SH-SY5Y (cell line): ENCODE measurements at regions not wholly inside any gene's neighbourhood (a gene's known extent, or its start where the extent isn't known, plus 50 kb on each side); places are given as distances from the start of the nearest gene placed in this dataset.

Experiments
- GATA2 ChIP-seq: IDR thresholded peaks from 2 replicates; pipeline ENCODE4 v1.6.1; 2011; ENCODE audit warnings: mild to moderate bottlenecking, low read depth, low read length
- GATA3 ChIP-seq: IDR thresholded peaks from 2 replicates; pipeline ENCODE4 v1.6.1; 2011; ENCODE audit warnings: low read depth, mild to moderate bottlenecking, low read length, moderate library complexity

DNA sequence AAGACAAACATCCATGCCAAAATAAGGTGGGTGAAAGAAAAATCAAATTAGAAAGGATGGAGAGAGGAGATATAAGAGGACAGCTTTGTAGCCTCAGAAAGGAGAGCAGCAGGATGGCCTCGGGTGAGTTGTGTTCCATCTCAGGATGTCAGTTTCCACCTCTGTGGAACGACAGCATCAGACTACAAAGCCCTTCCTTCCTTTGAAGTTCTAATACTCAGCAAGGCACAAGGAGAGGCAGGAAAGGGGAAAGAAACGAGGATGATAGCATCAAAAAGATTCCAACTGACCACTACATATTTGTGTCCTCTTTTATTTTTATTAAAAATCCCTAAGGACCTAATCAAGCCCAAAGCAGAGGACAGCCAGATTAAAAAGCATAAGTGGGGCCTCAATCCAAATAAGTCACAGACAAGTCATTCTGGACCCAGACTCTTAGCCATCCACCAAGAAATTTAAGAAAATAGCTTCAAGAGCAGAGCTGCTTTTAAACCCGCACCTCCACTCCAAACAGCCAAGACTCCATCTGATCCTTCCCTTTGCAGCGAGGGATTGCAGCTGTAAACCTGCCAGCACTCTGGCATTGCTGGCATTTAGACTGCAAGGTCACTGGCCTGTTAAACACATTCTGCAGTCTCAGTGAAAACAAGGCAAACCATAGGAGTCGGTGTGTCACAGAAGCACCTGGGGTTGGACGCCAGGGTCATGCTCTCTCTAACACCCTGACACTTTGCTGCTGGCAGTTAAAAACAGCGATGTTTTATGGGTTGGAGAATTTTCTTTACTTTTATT lies 314.5 kb upstream of the CHAC2 start:
- TF ChIP-seq GATA2 (no peak), GATA3 (no peak)

DNA sequence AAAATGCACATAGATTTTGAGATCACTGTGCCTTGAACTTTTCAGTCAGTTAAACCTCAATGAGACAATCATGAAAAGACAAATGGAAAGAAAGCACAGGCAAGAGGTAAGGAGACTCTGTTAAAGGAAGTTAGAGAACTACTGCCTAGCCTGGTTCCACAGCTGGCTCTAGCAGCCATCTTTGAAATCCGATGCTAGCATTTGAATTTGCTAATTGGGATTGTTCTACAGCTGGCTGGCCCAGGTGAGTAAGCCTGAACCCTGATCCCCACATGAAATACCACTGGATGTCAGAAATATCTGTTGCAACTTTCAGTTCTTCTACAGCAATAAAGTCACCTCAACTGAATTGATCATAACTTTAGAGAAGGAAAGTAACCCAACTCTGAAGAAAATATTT lies 315.2 kb upstream of the CHAC2 start:
- TF ChIP-seq GATA3 (no peak), GATA2 (no peak)

DNA sequence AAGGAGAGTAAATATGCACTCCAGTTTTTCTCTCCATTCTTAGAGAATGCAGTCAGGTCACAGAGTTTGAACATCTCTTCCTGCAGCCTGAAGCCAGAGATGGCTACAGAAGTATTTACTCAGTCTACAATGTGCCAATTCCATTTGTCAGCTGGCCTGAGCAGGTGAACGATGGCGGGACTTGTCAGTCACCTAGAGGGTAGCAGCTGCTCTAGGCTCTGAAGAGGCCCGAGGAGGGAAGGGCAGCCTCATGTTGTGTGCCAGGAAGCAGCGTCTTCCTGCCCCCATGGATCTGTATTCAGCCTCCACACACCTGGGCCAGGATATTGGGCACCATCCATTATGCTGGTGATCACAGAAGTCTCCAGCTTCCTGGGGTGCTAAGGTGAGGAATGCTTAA lies 316.7 kb upstream of the CHAC2 start:
- TF ChIP-seq GATA3, result no peak
- TF ChIP-seq GATA2, result no peak

DNA sequence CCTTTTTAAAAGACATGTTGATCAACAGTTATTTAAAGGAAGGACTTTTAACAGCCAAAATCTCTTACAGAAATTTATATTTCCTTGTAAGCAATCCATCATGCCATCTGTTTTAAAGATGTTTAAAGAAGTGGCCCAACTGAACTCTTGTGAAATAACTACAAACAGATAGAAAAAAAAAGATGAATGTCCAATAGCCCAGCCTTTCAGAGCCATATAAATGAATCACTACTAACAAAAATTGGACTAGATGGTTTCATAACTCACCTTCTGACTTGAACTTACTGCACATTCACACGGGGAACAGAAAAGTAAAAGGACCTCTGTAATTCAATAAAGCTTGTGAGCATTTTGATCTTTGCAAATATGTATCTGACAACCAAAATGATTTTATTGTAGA lies 319.0 kb upstream of the CHAC2 start:
- TF ChIP-seq GATA3, result no peak
- no peak for TF ChIP-seq GATA2

DNA sequence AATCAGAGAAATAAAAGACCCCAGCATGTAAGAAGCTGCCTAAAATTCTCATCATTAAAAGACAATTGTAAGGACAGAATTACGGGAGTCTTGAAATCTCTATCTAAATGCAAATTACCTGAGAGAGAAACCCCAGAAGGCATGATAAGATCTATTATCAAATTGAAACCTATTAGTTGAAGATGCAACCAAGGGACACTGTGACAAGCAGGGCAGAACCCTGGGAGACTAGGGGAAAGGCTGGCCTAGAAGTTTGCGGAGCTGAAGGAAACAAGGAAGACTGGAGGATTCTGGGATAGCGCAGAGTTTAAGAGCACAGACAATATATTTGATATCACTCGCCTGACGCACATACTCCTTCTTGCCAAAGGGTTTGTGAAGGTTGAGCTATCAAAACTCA lies 319.5 kb upstream of the CHAC2 start:
- TF ChIP-seq GATA2, result no peak
- no peak for TF ChIP-seq GATA3

DNA sequence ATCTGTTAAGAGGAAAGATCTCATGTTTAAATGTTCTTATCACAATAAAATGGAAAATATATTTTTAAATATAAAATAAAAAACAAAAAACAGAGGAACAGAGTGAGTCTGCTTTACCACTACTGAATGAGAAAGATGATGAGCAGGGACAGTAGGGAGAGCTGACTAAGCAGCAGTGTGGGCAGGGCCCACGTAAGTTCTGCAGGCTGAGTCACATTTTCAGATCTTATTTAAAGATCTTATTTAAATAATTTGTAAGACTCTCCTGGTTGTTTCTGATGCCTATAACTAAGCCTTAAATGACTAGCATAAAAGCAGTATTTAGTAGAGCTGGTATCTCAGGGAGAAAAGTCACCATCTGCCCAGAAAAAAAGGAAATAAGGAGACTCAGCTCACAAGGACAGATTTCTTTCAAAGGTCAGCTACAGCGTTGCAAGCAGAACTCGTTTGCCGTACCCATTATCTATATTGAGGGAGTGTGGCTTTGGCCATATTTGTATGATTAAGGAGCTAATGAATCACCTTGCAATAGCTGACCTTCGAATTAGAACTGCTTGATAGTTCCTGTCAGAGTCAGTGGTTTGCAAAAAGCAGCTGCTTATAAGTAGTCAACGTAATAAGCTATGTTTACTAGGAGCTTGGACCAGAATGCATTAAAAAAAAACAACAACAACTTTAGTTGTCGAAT lies 322.1 kb upstream of the CHAC2 start:
- no peak for TF ChIP-seq GATA3
- TF ChIP-seq GATA2, result no peak

DNA sequence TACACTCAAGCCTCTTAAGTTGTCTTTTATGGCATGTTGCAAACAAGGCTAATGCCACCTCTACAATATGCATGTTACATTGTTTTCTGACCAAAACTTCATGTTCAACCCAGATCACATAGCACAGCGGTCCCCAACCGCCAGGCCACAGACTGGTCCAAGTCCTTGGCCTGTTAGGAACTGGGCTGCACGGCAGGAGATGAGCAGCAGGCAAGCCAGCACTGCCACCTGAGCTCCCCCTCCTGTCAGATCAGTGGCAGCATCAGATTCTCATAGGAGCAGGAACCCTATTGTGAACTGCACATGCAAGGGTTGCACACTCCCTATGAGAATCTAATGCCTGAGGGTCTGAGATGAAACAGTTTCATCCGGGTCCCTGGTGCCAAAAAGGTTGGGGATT lies 324.8 kb upstream of the CHAC2 start:
- no peak for TF ChIP-seq GATA3

DNA sequence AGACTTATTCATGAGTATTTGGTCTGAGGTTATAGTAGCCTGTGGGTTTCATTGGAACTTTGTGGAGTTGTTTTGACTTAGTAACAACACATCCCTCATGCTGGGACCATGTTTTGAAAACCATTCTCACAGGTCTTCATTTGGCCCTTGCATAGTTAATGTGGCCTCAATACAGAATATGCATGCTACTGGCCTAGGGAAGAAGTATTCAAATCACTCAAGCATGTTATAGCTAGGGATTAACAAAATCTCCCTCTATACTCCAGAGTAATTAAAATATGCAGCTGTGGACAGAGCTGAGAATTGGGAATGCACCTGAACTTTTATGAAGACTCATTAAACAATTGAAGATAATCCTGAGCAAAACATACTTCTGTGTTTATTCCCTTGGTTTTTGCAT lies 325.5 kb upstream of the CHAC2 start:
- TF ChIP-seq GATA2, result no peak
- TF ChIP-seq GATA3, result no peak

DNA sequence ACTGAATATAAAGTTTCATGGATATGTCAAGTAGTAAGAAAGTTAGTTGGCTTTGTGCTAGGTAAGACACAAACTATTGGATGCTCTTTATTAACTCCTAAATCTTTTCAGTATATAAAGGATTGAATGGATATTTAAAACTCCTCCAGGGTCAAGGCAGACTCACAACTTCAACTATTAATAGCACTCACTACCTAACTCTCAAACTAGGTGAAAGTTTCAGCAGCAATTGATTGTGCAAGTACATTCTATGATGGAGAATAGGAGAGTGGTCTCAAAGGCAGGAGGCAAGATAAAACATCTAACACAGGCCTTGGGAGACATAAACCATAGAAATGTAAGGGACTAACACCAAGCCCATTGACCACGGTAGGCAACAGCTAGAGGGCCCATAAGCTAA lies 328.9 kb upstream of the CHAC2 start:
- no peak for TF ChIP-seq GATA3
- TF ChIP-seq GATA2, result no peak

DNA sequence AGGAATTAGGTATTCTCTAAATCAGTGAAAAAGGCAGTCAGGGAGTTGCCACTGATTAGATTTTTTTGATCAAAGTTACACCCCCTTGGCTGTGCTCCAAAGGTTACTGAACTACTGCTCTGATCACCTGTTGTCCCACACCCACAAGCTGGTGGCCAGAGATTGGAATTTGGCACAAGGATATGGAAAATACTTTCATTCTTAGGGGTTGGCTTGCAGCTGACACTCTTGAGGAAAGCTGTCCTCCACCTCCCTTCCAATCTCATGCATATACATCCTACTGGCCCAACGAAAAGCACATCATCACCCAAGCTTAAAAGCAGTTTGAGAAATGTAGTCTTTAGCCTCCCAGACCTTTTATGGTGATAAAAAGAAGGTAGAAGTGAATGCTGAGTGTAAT lies 329.5 kb upstream of the CHAC2 start:
- TF ChIP-seq GATA2, result no peak
- no peak for TF ChIP-seq GATA3

DNA sequence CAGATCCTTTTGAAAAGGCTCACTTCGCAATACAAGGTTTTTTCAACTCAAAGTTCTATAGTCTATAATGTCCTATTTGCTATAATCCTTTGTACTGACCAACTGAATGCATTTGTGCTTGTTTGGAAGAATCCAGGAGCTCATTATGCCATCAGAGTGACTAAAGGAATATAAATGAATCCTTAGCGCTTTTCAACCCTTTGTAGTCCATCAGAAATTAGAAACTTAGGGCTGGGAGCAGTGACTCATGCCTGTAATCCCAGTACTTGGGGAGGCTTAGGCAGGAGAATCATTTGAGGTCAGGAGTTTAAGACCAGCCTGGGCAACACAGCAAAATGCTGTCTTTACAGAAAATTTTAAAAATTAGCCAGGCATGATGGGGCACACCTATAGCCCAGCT lies 330.2 kb upstream of the CHAC2 start:
- TF ChIP-seq GATA2 (no peak), GATA3 (no peak)

DNA sequence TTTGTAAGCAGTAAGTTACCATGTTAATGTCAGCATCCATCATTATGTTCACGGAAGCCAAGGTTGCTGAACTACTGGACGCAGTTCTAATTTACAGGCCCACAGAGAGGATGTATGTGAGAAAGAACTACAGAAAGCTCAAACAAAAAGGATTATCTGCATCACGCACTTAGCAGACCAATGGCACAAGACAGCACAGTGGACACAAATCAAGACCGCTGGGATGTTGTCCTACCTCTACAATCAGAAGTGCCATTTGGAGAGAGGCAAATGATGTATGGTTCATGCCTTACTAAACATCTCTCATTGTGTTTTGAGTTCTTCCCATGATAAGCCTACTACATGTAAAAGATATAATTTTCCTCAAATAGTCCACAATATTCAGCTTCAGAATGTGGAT lies 330.7 kb upstream of the CHAC2 start:
- TF ChIP-seq GATA2, result no peak
- TF ChIP-seq GATA3, result no peak

DNA sequence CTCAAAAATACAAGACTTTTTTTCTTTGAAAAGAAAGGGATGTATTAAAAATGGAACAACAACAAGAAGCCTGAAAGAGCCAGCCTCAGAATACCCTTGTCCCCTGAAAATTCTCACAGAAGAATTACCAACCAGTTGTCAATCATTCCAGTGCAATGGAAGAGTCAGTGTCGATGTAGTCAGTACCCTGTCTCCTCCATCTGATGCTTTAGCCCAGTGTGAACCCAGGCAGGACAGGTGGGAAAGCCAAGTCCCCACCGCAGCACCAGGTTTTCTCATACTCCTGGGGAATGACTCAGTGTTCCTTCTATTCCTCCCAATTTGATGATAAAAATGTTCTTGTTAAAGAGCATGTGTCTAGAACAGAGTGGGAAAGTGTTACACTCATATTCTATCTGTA lies 332.0 kb upstream of the CHAC2 start:
- TF ChIP-seq GATA3, result no peak
- TF ChIP-seq GATA2, result no peak

DNA sequence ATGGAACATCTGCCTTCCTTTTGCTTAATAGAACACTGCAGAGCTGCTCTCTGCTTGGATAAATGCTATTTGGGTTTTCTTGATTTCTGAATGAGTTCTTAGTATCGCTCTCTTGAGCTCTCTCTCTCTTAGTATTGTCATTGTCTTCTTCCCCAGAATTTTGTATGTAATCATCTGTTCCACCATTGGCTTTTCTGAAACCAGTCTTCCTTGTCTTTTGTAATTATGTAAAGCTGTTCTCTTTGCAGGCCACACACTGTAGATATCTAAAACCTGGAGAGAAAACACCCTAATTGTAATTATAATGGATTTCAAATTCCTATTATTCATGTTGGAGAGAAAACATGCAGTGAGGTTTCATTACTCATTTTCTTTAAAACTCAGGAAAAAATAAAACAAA lies 333.1 kb upstream of the CHAC2 start:
- TF ChIP-seq GATA3 (no peak), GATA2 (no peak)

DNA sequence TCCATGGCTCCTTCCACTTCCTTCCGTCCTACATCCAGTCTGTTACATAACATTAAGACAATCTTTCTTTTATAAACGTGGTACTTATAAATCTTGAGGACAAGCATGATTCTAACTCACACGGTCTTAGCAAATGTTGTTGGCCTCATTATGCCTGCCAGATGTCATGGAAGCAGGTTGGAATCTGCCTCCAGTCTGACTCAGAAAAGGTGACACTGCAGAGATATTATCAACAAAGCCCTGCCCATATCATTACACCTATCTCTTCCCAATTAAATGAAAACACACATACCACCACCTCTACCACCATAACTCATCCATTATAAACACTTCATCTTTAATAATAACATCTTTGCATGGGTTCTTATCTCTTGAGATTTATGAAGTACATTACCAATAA lies 334.7 kb upstream of the CHAC2 start:
- TF ChIP-seq GATA3 (no peak), GATA2 (no peak)
